SHP77 (cell line): ENCODE measurements at regions not wholly inside any gene's neighbourhood (a gene's known extent, or its start where the extent isn't known, plus 50 kb on each side); places are given as distances from the start of the nearest gene placed in this dataset.

Experiments used
- DNase-seq, 2 experiments: peaks; one replicate each; lab custom pipeline; 2025; lab: John Stamatoyannopoulos, UW

DNA sequence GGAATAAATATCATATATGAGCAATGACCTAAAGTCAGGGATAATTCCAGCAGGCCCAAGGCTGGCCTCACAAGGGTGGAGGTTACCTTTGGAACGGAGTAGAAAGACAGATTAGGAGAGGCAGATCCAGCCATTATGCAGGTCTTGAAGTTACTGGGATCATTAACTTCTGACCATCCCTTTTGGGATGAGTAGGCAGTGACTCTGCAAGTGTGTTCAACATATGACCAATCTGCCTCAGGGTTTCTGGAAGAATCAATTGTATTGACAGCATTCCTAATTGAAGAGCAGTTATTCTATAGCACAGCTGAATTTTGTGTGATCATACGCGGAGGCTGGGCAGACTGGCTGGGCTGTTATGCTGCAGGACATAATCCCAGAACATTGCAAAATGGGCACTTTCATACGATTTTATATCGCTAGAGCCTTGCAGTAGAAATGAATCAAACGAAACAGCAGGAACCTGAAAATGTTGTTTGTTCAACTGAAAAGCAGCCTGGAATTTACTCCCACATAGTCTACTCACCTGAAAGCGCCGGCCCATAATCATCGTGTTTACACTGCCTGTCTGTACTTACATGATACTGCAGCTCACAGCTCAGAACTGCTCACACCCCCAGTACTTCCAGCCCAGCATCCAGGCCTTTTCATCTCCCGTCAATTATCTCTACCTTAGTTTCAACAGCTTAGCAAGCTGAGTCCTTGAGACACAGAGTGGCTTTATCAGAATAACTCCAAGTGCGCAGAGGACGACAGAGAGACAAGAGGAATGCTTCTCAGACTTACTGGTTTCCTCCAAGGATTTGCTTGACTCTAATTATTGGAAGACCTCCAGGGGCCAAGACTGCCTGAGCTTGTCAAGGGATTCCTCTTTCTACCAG, 556.1 kb downstream of the EFNB2 start:
- DNase-seq, result no peak

DNA sequence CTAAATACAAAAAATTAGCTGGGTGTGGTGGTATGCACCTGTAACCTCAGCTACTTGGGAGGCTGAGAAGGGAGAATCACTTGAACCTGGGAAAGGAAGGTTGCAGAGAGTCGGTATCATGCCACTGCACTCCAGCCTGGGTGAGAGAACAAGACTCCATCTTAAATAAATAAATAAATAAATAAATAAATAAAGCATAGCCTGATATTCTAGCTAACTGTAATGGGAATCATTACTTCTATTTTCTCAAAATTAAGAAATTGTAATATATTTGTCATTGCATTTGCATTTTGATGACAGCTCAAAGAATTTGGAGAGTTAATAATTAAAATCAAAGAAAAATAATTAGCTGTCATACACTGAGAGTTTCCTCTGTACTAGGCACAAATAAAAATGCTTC, 561.1 kb downstream of the EFNB2 start:
- no peak for DNase-seq

DNA sequence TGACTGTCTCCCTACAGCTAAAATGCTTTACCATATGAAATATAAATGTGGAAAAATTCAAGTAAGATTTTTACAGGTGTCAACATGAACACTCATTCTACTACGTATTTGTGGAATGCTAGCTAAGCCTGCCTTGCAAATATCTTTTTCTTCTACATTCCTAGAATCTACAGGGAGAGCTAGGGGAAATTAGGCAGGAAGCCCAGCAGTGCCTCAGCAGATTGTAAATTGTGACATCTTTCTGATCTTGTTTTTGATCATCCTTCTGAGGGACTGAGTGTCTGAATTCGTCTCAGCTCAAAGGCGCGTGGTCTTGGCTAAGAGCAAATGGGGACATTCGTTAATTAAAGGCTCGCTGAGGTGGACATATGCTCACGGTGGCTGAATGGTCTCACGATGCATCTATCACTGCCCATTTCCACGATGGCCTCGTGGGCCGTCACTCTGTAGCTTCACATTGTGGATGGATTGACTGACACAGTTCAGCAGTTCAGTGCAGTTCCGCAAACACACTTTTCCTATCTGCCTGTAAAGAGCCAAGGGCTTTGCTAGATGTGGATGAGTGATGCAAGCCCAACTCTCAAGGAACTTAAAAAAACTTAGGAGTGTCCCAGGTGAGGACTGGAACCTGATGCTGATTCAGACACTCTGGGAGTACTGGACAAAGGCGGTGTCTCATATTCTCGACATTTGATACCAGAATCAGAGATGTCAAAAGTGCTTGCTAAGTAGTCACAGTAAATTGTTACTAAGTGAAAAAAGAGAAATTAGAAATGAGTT, 562.5 kb downstream of the EFNB2 start:
- DNase-seq, result no peak

DNA sequence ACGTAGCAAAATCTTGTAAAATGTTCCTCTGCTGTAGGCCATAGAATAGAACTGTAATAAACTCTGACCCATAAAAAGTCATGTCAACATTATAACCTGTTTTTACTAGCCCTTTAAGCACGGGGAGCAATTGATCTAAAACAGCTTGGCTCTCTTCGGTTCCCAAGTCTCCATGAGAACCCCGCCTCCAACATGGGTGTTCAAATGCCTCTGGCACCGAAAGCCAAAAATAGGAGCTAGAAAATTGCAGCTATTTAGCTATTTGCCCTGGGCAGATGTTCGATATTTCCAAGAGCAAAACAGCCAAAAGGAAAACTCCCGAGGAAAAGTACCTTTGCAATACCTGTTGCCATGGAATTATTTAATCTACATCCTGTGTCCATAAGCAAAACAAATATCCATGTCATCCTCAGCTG, 563.1 kb downstream of the EFNB2 start:
- DNase-seq, result no peak

DNA sequence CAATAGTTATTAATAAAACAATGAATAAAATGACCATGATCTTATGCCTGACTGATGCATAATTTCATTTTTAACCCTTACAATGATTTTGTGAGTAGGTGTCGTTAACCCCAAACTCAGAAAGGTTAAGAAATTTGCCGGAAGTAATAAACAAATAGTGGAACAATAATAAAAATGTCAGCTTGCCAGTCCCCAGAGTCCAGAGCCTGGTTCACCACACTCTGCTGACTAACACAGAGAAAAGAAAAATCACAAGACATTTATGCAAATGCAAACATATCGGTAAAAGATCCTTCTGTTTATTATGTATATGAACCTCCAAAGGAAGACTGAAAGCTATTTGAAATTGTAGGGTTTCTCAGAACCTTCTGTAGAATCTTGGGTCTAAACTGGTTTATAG, 563.7 kb downstream of the EFNB2 start:
- no peak for DNase-seq

DNA sequence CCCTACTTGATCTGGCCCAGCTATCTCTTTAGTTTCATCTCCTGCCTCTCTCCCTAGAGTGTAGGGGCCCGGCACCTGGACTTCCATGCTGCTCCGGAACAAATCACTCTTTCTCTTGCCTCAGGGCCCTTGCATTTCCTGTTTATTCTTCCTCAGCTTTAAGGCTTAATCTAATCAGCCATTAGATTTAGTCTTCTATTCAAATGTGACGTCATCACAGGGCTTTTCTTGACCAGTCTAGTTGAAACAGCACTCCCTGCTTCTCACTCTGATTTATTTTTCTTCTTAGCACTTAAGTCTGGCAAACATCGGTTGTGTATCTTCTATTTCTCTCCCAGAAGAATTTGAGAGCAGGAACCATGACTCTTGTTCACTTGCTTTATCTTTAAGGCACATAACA, 564.1 kb downstream of the EFNB2 start:
- no peak for DNase-seq

DNA sequence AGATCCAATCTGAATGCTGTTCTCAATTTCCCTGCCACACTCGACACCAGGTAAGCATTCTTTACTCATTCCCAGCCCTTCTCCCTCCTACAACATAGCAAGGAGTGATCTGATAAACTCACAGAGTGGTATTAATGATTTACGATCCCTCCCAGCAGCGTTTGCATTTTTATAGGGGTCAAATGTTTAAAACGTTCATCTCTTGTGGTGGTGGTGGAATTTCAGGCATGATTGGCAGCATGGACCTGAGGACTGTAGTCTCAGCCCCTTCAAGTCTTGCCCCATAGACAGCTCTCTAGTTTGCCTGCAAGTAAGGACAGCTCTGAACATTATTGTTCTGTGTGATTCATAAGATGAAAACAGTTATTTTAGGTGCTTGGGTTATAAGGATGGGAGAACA, 565.7 kb downstream of the EFNB2 start:
- DNase-seq, result no peak

DNA sequence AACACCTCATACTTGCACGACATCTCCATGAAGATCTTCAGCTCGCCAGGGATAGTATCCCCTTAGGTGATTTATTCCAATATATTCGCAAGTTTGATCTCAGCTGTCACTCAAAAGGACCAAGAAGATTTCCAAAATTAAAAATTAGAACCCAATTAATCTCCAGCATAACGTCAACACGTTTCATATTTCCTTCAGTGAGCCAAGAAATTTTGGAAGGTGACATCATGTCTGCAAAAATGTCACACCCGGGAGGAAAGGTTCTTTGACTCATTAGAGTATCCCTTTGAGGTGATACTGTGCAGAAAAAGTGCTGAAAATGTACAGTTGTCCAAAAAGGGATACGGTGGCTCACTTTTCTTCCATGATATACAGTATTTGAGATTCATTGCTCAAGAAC, 569.6 kb downstream of the EFNB2 start:
- DNase-seq, result no peak

DNA sequence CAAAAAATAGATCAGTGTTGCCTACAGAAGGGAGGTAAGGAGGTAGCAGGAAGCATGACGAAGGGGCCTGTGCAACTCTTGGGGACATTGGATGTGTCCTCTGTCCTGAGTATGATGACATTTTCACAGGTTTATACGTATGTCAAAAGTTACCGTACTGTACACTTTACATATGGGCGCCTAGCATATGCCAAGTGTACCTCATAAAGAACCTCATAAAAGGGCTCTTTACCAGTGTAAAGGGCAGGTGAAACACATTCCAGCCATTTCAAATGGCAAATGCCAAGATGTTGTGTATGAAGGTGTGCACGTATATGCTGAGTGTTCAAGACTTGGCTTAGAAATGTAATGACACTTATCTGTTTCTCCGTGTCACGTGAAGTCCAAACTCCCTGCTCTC, 573.4 kb downstream of the EFNB2 start:
- no peak for DNase-seq

DNA sequence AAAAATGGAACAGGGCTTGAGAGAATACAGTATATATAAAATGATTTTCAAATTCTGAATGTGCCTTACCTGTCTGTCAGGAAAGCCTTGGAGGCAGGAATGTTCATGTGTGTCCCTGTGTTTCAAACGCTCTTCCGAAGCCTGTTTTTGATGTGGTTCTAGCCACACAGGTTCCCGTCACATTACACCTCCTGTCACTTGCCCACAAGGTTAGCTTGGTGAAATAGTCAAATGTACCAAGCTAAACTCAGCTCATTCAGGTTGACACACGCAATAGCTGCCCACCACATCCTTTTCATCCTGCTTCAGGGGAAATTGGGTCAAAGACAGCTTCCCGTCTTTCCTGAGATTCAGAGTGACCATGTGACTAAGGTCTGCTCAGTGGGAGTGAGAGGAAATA, 574.0 kb downstream of the EFNB2 start:
- no peak for DNase-seq

DNA sequence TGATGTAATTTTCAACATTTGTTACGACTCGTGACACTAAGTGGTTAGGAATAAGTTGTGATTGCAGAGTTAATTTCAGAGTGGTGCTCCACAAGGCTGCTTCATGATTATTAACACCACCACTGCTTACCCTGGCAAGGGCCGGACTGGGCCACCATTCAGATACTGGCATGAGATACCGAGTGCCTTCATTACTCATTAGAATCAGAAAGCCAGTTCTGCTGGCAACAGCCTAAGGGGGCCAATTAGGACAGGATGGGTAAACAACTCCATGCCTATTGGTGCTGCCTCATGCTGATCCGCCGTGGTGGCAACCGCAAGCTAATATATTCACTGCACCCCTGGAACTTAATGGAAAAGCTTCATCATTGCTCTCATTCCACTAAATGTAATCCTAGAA, 575.1 kb downstream of the EFNB2 start:
- DNase-seq, result no peak

DNA sequence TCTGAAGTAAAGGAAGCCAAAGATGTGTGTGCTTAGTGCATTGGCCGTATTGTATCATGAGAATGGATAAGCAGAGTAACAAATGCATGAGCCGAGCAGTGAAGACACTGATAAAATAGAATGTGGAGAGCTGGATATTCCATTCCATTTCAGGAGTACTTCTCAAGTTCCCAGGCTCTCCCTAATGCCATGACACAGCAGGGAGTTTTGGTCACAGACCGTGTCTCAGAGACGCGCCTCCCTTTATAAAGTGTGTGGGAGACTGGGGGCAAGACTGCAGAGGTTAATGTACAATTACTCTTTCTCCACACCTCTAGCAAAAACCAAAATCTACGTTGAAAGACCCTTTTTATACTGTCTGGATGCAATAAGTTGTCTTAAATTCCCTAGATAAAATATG, 575.6 kb downstream of the EFNB2 start:
- no peak for DNase-seq

DNA sequence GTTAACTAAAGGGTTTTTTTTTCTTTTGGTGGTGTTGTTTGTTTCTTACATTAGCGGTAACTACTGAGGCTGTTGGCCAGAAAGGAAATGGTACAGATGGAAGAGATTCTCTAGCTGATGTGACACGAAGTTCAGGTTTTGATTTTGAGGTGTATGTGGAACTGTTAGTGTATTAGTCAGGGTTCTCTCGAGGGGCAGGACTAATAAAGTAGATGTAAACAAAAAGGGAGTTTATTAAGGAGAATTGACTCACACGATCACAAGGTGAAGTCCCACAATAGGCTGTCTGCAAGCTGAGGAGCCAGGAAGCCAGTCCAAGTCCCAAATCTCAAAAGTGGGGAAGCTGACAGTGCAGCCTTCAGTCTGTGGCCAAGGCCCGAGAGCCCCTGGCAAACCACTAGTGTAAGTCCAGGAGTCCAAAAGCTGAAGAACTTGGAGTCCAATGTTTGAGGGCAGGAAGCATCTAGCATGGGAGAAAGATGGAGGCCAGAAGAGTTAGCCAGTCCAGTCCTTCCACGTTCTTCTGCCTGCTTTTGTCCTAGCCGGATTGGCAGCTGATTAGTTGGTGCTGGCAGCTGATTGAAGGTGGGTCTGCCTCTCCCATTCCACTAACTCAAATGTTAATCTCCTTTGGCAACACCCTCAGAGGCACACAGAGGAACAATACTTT, 577.6 kb downstream of the EFNB2 start:
- no peak for DNase-seq

DNA sequence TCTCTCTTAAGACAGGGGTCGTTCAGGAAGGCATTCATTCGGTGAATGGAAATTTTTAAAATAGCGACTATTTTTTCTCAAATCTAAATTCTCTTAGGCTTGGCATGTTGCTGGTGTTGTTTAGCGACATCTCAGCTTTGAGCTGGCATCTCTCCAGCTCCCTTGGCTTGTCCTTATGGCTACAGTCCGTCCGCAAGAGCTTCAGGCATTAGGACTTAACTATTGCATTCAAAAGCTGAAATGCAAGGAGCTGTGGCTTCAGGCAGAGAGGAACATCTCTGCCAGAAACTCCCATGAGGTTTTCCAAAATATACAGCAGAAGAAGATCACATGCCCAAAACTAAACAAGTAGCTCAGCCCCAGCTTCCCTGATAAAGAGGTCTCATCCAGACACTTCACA, 578.5 kb downstream of the EFNB2 start:
- DNase-seq, result no peak

DNA sequence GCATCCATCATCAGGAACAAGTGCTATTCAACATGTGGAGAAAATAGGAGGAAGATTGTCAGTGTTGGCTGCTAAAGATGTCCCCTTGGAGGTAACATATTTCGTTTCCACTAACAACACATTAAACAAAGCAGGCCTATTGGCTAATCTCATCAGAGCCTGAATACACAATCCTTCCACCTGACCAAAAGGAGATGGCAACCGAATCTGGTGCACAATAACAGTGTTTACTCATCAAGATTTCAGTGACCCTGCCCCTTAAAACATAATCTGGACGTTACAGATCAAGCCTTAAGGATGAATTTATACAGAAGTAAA, 582.5 kb downstream of the EFNB2 start:
- no peak for DNase-seq

DNA sequence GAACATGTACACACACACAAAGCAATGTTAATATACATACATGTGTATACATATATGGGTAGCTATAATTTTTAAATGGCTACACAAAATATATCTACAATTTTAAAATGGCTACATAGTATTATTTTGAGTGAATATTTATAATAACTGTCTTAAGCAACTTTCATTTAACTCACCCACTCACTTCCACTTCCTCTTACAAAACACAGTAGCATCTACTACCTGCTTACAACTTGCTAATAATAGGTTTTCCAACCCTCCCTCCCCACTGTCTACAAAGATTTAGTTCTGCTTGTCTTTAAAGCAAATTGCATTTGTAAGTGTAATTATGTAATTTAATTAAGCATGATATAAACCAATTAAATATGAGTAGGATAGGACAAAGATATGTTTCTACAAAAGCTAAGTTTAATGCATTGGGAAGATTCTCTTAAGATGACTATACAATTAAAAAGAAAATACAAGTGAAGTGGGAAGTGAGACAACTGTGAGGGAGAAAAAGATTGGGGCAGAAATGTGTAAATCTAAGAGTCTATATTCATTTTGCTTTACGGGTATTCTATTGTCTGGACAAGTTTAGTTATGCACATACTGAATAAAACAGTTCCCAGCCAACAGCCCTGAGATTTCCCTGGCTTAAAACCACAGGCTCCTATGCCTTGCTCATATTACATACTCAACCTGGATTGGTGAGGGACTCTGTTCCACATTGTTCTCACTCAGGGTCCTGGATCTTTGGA, 583.1 kb downstream of the EFNB2 start:
- DNase-seq, result no peak

DNA sequence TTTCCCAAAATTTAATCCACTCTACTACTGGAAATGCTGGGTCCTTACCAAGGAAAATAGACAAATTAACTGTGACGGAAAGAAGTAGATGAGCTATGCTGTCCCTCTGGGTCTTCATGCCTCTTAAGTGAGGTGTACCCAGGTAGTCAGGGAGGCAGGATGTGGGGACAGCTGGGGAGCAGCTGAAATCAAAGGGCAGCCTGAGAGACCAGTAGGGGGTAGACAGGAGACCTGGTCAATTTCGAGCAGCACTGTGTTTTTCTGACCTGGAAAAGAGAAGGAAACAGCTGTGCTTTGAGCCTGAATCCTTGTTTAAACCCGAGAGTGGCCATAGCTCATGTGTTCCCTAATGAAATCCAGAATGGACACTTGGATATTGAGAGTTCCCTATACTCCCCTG, 587.3 kb downstream of the EFNB2 start:
- DNase-seq, result no peak

DNA sequence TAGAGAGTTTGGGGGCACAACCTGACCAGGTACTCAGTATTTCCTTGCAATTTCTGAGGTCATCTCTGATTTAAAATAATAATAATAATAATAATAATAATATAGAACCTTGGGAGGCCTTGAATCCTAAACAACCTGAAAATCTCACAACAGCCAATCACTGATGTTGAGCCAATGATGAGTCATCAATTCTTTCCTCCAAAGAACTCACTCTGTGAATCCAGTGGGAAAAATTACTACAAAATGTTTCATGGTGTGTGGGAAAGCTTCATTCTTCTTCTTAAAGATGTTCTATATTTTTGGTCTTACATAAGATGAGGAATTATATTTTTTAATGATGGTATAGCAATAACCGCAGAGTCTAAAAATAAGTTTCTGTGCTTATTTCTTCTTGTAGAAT, 594.6 kb downstream of the EFNB2 start:
- DNase-seq, result no peak

DNA sequence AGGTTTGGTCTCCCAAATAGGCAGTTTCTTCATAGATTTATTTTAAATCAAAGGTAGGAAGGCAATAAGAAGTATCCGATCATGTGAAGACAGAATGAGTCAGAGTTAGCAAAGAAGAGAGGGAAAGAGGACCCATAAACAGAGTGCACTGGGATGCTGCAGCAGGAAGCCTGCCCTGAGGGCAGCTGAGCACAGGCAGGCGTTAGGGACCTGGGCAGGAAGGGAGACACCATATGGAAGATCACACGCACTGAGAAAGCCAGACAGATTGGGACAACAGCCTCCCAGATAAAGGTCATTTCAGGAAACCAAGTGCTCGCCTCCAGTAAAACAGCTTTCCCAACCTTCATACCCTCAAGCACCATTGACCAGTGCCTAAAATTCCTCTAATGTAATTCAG, 598.0 kb downstream of the EFNB2 start:
- no peak for DNase-seq

DNA sequence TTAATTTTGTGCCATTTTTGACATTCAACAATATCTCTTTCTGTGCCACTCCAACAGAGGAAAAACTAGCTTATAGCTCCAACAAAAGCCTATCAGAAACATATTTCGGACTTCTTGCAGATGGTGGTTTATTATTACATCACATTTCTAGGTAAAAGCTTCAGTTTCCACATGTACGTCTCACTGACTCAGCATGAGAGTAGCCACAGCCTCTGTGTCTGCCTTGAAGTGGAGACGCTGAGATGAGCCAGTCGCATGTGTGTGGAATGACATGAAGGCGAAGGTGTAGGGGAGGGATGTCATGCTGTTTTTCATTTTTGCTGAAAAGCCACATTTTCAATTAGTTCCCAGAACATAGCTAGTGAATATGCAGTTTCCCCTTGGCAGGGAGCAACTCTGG, 598.6 kb downstream of the EFNB2 start:
- DNase-seq, result no peak

DNA sequence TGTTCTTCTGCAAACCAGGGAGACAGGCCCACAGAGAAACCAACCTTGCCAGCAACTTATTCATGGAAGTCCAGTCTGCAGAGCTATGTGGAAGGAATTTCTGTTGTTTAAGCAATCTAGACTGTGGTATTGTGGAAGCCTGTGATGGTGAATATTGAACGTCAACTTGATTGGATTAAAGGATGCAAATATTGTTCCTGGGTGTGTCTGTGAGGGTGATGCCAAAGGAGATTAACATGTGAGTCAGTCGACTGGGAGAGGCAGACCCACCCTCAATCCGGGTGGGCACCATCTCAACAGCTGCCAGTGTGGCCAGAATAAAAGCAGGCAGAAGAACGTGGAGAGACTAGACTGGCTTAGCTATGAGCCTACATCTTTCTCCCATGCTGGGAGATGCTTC, 606.0 kb downstream of the EFNB2 start:
- DNase-seq, result no peak

DNA sequence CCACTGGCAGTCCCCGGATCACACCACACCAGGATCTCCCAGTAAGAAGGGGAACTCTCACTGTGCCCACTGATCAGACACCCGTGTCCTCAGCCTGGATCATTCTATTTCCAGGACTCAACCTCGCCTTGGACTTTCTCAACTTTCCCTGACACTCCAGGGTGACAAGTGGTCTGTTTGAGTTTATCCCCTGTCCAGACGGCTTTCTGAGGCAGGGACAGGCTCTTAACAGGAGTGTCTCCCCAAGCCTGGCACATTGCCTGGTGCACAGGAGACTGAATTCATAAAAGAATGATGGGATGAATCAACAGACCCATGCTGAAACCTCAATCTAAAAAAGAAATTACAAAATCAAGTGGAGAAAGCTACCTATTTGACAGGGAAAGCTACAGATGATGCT, 606.6 kb downstream of the EFNB2 start:
- no peak for DNase-seq
